Activated CD4-positive, alpha-beta T cell treated with anti-CD3 and anti-CD28 coated beads for 36 hours (primary cell): ENCODE measurements at regions not wholly inside any gene's neighbourhood (a gene's known extent, or its start where the extent isn't known, plus 50 kb on each side); places are given as distances from the start of the nearest gene placed in this dataset.

Experiments used
- ATAC-seq: fragments of 200-7000 bp; cut with Tn5 transposase; one replicate; pipeline ENCODE4 v1.10.0; 2021; ENCODE audit warnings: mild to moderate bottlenecking, moderate library complexity
- CTCF ChIA-PET: fragments of 350-600 bp; sonication (Branson Sonifier 250); formaldehyde crosslinking; loops from one replicate; lab custom pipeline; 2021; ENCODE audit warnings: antibody characterized with exemption; lab: Charles Lee
- POLR2A ChIA-PET: fragments of 350-600 bp; sonication (Branson Sonifier 250); formaldehyde crosslinking; loops from one replicate; lab custom pipeline; 2021; ENCODE audit warnings: antibody characterized with exemption, inconsistent platforms; lab: Charles Lee
- DNase-seq: peaks from one replicate; pipeline ENCODE4 v3.0.0-alpha.2; 2020
- H3K27ac Mint-ChIP-seq: one replicate; pipeline ENCODE4 v1.8.0; 2021; ENCODE audit warnings: mixed read lengths
- H3K27me3 Mint-ChIP-seq: one replicate; pipeline ENCODE4 v1.8.0; 2021; ENCODE audit warnings: mixed read lengths
- H3K36me3 Mint-ChIP-seq: one replicate; pipeline ENCODE4 v1.8.0; 2021; ENCODE audit warnings: low read depth, mixed read lengths
- H3K4me1 Mint-ChIP-seq: one replicate; pipeline ENCODE4 v1.8.0; 2021; ENCODE audit warnings: mixed read lengths
- H3K4me3 Mint-ChIP-seq: one replicate; pipeline ENCODE4 v1.8.0; 2021; ENCODE audit warnings: mild to moderate bottlenecking, moderate library complexity, mixed read lengths
- H3K9me3 Mint-ChIP-seq: one replicate; pipeline ENCODE4 v1.8.0; 2021; ENCODE audit warnings: low read depth, mixed read lengths
- intact Hi-C, 2 experiments: fragments of 100-400 bp; cut with DNase I in 1 of 2; cut with micrococcal nuclease in 1 of 2; formaldehyde crosslinking; loops; one replicate each; pipeline versions ENCODE4 v1.14.2 to v1.15.1; 2022 to 2024; cut with DNase I, micrococcal nuclease

- H3K27ac Mint-ChIP-seq: no peak overlapping the region
- no peak for DNase-seq
- POLR2A ChIA-PET: no interaction called here
- no peaks in the 10 kb centered on the region for H3K36me3 Mint-ChIP-seq
- H3K4me3 Mint-ChIP-seq: no peak overlapping the region
- H3K4me1 Mint-ChIP-seq: no peaks in the 10 kb centered on the region
- H3K9me3 Mint-ChIP-seq: no peaks in the 10 kb centered on the region
- H3K27me3 Mint-ChIP-seq: no peaks in the 10 kb centered on the region
- CTCF ChIA-PET: interaction anchor here (0.9 kb wide), 1 partner anchor 452 kb away, joined by 3 read pairs; no protein-coding TSS in a partner anchor
- intact Hi-C loops: no loop called here
- ATAC-seq: no peak
These were observed 151.3 kb upstream of the HMHB1 start for GRCh38 chr5:143660625-143661024.

- H3K4me3 Mint-ChIP-seq: no peak overlapping the region
- CTCF ChIA-PET: no interaction called here
- POLR2A ChIA-PET: no interaction called here
- DNase-seq (no peak), ATAC-seq (no peak)
- H3K27me3 Mint-ChIP-seq: no peaks in the 10 kb centered on the region
- no peaks in the 10 kb centered on the region for H3K4me1 Mint-ChIP-seq
- intact Hi-C loops: no loop called here
- no peak overlapping the region for H3K27ac Mint-ChIP-seq
- no peaks in the 10 kb centered on the region for H3K9me3 Mint-ChIP-seq
- H3K36me3 Mint-ChIP-seq: no peaks in the 10 kb centered on the region
These were observed 152.2 kb upstream of the HMHB1 start for GRCh38 chr5:143659599-143660238.

- CTCF ChIA-PET: no interaction called here
- H3K27me3 Mint-ChIP-seq: no peaks in the 10 kb centered on the region
These were observed 153.0 kb upstream of the HMHB1 start for GRCh38 chr5:143658956-143659355.

GRCh38 chr5:143657647-143658285 lies 154.2 kb upstream of the HMHB1 start:
- DNase-seq: no peak
- Mint-ChIP-seq H3K27me3 (no peaks in the 10 kb centered on the region), H3K4me3 (no peak overlapping the region), H3K9me3 (no peaks in the 10 kb centered on the region), H3K36me3 (no peaks in the 10 kb centered on the region), H3K4me1 (peaks cover 9% of the 10 kb centered on the region), H3K27ac (no peak overlapping the region)
- no peak for ATAC-seq
- POLR2A ChIA-PET: no interaction called here
- intact Hi-C loops: no loop called here
- CTCF ChIA-PET: no interaction called here

More at GRCh38 chr5:143658956-143659355, 153.0 kb upstream of the HMHB1 start:
- intact Hi-C loops: no loop called here
- DNase-seq: no peak
- POLR2A ChIA-PET: no interaction called here
- H3K27ac Mint-ChIP-seq: no peak overlapping the region
- H3K36me3 Mint-ChIP-seq: no peaks in the 10 kb centered on the region
- H3K4me3 Mint-ChIP-seq: no peak overlapping the region
- ATAC-seq: no peak
- H3K9me3 Mint-ChIP-seq: no peaks in the 10 kb centered on the region
- H3K4me1 Mint-ChIP-seq: no peaks in the 10 kb centered on the region

- Mint-ChIP-seq H3K27ac (no peak overlapping the region), H3K27me3 (no peaks in the 10 kb centered on the region), H3K9me3 (no peaks in the 10 kb centered on the region), H3K36me3 (no peaks in the 10 kb centered on the region), H3K4me3 (no peak overlapping the region), H3K4me1 (peaks cover 19% of the 10 kb centered on the region)
- ATAC-seq: peak; percentile 43
- intact Hi-C loops: loop anchor here (1.0 to 5.0 kb wide), 9 partner anchors 24 to 652 kb away; partner anchors contain the start of gene NR3C1 (in 1 of the 2)
- POLR2A ChIA-PET: no interaction called here
- DNase-seq: no peak
- CTCF ChIA-PET: interaction anchor here (1.5 kb wide), 1 partner anchor 307 kb away, joined by 4 read pairs; no protein-coding TSS in a partner anchor
These were observed 158.1 kb upstream of the HMHB1 start for GRCh38 chr5:143653766-143654282.

GRCh38 chr5:143653256-143653655 lies 158.7 kb upstream of the HMHB1 start:
- Mint-ChIP-seq H3K27ac (no peak overlapping the region), H3K9me3 (no peaks in the 10 kb centered on the region), H3K4me3 (no peak overlapping the region), H3K4me1 (peaks cover 19% of the 10 kb centered on the region), H3K36me3 (no peaks in the 10 kb centered on the region), H3K27me3 (no peaks in the 10 kb centered on the region)
- ChIA-PET CTCF (interaction anchor here (0.5 to 1.5 kb wide), 2 partner anchors 60 to 306 kb away, joined by 4 read pairs; no protein-coding TSS in a partner anchor), POLR2A (no interaction called here)
- no peak for DNase-seq
- ATAC-seq: peak; percentile 74
- intact Hi-C loops: loop anchor here (1.0 to 5.0 kb wide), 9 partner anchors 25 to 651 kb away; partner anchors contain the start of gene NR3C1 (in 1 of the 2)

- H3K36me3 Mint-ChIP-seq: no peaks in the 10 kb centered on the region
- intact Hi-C loops: loop anchor here (1.0 to 5.0 kb wide), 9 partner anchors 27 to 650 kb away; partner anchors contain the start of gene NR3C1 (in 1 of the 2)
- H3K27ac Mint-ChIP-seq: no peak overlapping the region
- ChIA-PET CTCF (interaction anchor here (1.5 kb wide), 1 partner anchor 305 kb away, joined by 4 read pairs; no protein-coding TSS in a partner anchor), POLR2A (interaction anchor here (0.7 kb wide), 1 partner anchor 489 kb away, joined by 3 read pairs; no protein-coding TSS in a partner anchor)
- no peak overlapping the region for H3K4me3 Mint-ChIP-seq
- H3K4me1 Mint-ChIP-seq: peaks cover 19% of the 10 kb centered on the region
- DNase-seq (peak; percentile 54), ATAC-seq (peak; percentile 51)
- H3K27me3 Mint-ChIP-seq: no peaks in the 10 kb centered on the region
- H3K9me3 Mint-ChIP-seq: no peaks in the 10 kb centered on the region
These were observed 159.8 kb upstream of the HMHB1 start for GRCh38 chr5:143652108-143652700.

GRCh38 chr5:143649937-143650621 lies 161.9 kb upstream of the HMHB1 start:
- Mint-ChIP-seq H3K36me3 (no peaks in the 10 kb centered on the region), H3K27ac (no peak overlapping the region), H3K4me1 (peaks cover 19% of the 10 kb centered on the region), H3K27me3 (no peaks in the 10 kb centered on the region), H3K4me3 (no peak overlapping the region), H3K9me3 (no peaks in the 10 kb centered on the region)
- intact Hi-C loops: loop anchor here (2.0 to 10.0 kb wide), 5 partner anchors 175 to 648 kb away; partner anchors contain the start of gene NR3C1 (in 1 of the 2)
- DNase-seq: no peak
- ATAC-seq: no peak
- POLR2A ChIA-PET: no interaction called here
- CTCF ChIA-PET: interaction anchor here (0.6 to 1.3 kb wide), 3 partner anchors 14 to 1319 kb away, joined by 3 read pairs; no protein-coding TSS in a partner anchor

GRCh38 chr5:143648696-143649095 lies 163.3 kb upstream of the HMHB1 start:
- H3K9me3 Mint-ChIP-seq: no peaks in the 10 kb centered on the region

GRCh38 chr5:143646961-143647360 lies 165.0 kb upstream of the HMHB1 start:
- intact Hi-C loops: loop anchor here in 1 of 2 experiments (10.0 kb wide), 1 partner anchor 318 kb away; no protein-coding TSS in a partner anchor
- Mint-ChIP-seq H3K27me3 (no peaks in the 10 kb centered on the region), H3K9me3 (no peaks in the 10 kb centered on the region), H3K36me3 (no peaks in the 10 kb centered on the region), H3K27ac (no peak overlapping the region), H3K4me3 (no peak overlapping the region), H3K4me1 (peaks cover 3% of the 10 kb centered on the region)
- ATAC-seq (no peak), DNase-seq (no peak)
- ChIA-PET POLR2A (interaction anchor here (0.6 kb wide), 1 partner anchor 197 kb away, joined by 3 read pairs; no protein-coding TSS in a partner anchor), CTCF (no interaction called here)

More at GRCh38 chr5:143648696-143649095, 163.3 kb upstream of the HMHB1 start:
- ATAC-seq (no peak), DNase-seq (peak; percentile 26)
- peaks cover 17% of the 10 kb centered on the region for H3K4me1 Mint-ChIP-seq
- no peak overlapping the region for H3K27ac Mint-ChIP-seq
- H3K4me3 Mint-ChIP-seq: no peak overlapping the region
- H3K36me3 Mint-ChIP-seq: no peaks in the 10 kb centered on the region
- intact Hi-C loops: loop anchor here (1.0 to 10.0 kb wide), 3 partner anchors 176 to 316 kb away; no protein-coding TSS in a partner anchor
- no peaks in the 10 kb centered on the region for H3K27me3 Mint-ChIP-seq
- ChIA-PET POLR2A (no interaction called here), CTCF (interaction anchor here (0.8 to 1.1 kb wide), 2 partner anchors 177 to 186 kb away, joined by 3 to 4 read pairs; no protein-coding TSS in a partner anchor)
